Tibial artery (tissue), 4 donors: ENCODE measurements at regions not wholly inside any gene's neighbourhood (a gene's known extent, or its start where the extent isn't known, plus 50 kb on each side); places are given as distances from the start of the nearest gene placed in this dataset.
A peak's percentile ranks its signal among the peaks of the same experiment; 100 is the strongest.

ENCODE experiments used
- DNase-seq, 2 donors: peaks; one replicate each; pipeline ENCODE4 v3.0.0-alpha.2; 2019
- H3K27ac ChIP-seq, 2 donors: fragments of 200-600 bp; sonication (generic) in 1 of 2; 1 replicate in 1 of 2; 2 replicates in 1 of 2; pipeline ENCODE4 v1.5.1; 2018 to 2019; ENCODE audit warnings: mild to moderate bottlenecking in 1 of 2
- H3K27me3 ChIP-seq, 2 donors: fragments of 200-600 bp; sonication (generic) in 1 of 2; one replicate each; pipeline versions ENCODE4 v1.5.1 to v1.6.0; 2016 to 2019
- H3K36me3 ChIP-seq, 3 donors: fragments of 200-600 bp; sonication (generic) in 2 of 3; one replicate each; pipeline ENCODE4 v1.5.1; 2016 to 2019; ENCODE audit warnings: mild to moderate bottlenecking in 2 of 3
- H3K4me1 ChIP-seq, 4 donors: fragments of 200-600 bp; sonication (generic) in 2 of 4; 1 replicate in 3 of 4; 2 replicates in 1 of 4; pipeline ENCODE4 v1.5.1; 2016 to 2019
- H3K4me3 ChIP-seq, 2 donors: fragments of 200-600 bp; sonication (generic) in 1 of 2; 1 replicate in 1 of 2; 2 replicates in 1 of 2; pipeline ENCODE4 v1.5.1; 2018 to 2019; ENCODE audit warnings: mild to moderate bottlenecking in 2 of 2
- H3K9me3 ChIP-seq, 3 donors: fragments of 200-600 bp; sonication (generic) in 1 of 3; one replicate each; pipeline ENCODE4 v1.5.1; 2016 to 2019
- CTCF ChIP-seq, 2 experiments: fragments of 200-600 bp in 1 of 2; fragments of 450-650 bp in 1 of 2; IDR thresholded peaks; one replicate each; pipeline ENCODE4 v1.5.1; 2017 to 2019; ENCODE audit warnings: antibody characterized with exemption in 2 of 2, mild to moderate bottlenecking in 1 of 2, moderate library complexity in 1 of 2
- intact Hi-C: fragments of 100-400 bp; cut with DNase I; formaldehyde crosslinking; loops from one replicate; pipeline ENCODE4 v1.15.0; 2023; ENCODE audit warnings: low total_unique reads

- peak in 1 of 2 donors; percentile 27 for DNase-seq
- Histone ChIP-seq H3K4me1 (no peaks in the 10 kb centered on the region), H3K27me3 (no peaks in the 10 kb centered on the region), H3K4me3 (no peak overlapping the region), H3K36me3 (no peaks in the 10 kb centered on the region), H3K9me3 (peaks cover 0 to 5% (median 0%) of the 10 kb centered on the region in 3 donors), H3K27ac (no peak overlapping the region)
- TF ChIP-seq CTCF (IDR thresholded peaks at IDR 0.05), result no peak
- intact Hi-C loops, result no loop called here
Measured at GRCh38 chrX:13153796-13154195, 109.4 kb upstream of the FAM9C start.

- Histone ChIP-seq H3K27me3 (no peaks in the 10 kb centered on the region), H3K27ac (peak overlapping the region; percentile 47 to 58), H3K4me1 (no peaks in the 10 kb centered on the region), H3K36me3 (no peaks in the 10 kb centered on the region), H3K9me3 (peaks cover 0 to 5% (median 0%) of the 10 kb centered on the region in 3 donors), H3K4me3 (no peak overlapping the region)
- DNase-seq, result no peak
- no peak for TF ChIP-seq CTCF (IDR thresholded peaks at IDR 0.05)
- intact Hi-C loops, result no loop called here
Measured at GRCh38 chrX:13152518-13153185, 108.2 kb upstream of the FAM9C start.

- H3K36me3 ChIP-seq, result no peaks in the 10 kb centered on the region
- TF ChIP-seq CTCF (IDR thresholded peaks at IDR 0.05), result no peak
- no peaks in the 10 kb centered on the region for H3K4me1 ChIP-seq
- H3K27ac ChIP-seq, result peak overlapping the region; percentile 47 to 58
- no peak for DNase-seq
- H3K9me3 ChIP-seq, result peaks cover 0 to 5% (median 0%) of the 10 kb centered on the region in 3 donors
- H3K27me3 ChIP-seq, result no peaks in the 10 kb centered on the region
- H3K4me3 ChIP-seq, result no peak overlapping the region
- intact Hi-C loops, result no loop called here
Measured at GRCh38 chrX:13151828-13152517, 107.6 kb upstream of the FAM9C start.

- intact Hi-C loops, result no loop called here
- no peaks in the 10 kb centered on the region for H3K36me3 ChIP-seq
- peak overlapping the region in 1 of 2 donors; percentile 30 for H3K27ac ChIP-seq
- H3K4me1 ChIP-seq, result peaks cover 0 to 9% (median 0%) of the 10 kb centered on the region in 4 donors
- no peaks in the 10 kb centered on the region for H3K27me3 ChIP-seq
- no peak for TF ChIP-seq CTCF (IDR thresholded peaks at IDR 0.05)
- no peak for DNase-seq
- peaks cover 0 to 5% (median 0%) of the 10 kb centered on the region in 3 donors for H3K9me3 ChIP-seq
- H3K4me3 ChIP-seq, result no peak overlapping the region
Measured at GRCh38 chrX:13149702-13150350, 105.4 kb upstream of the FAM9C start.

- no peak for TF ChIP-seq CTCF (IDR thresholded peaks at IDR 0.05)
- intact Hi-C loops, result no loop called here
- no peaks in the 10 kb centered on the region for H3K9me3 ChIP-seq
- H3K4me3 ChIP-seq, result no peak overlapping the region
- H3K36me3 ChIP-seq, result no peaks in the 10 kb centered on the region
- H3K27me3 ChIP-seq, result no peaks in the 10 kb centered on the region
- H3K27ac ChIP-seq, result no peak overlapping the region
- peaks cover 0 to 9% (median 0%) of the 10 kb centered on the region in 4 donors for H3K4me1 ChIP-seq
- DNase-seq, result no peak
Measured at GRCh38 chrX:13147733-13148132, 103.3 kb upstream of the FAM9C start.
